Caco-2 (cell line): ENCODE measurements at regions not wholly inside any gene's neighbourhood (a gene's known extent, or its start where the extent isn't known, plus 50 kb on each side); places are given as distances from the start of the nearest gene placed in this dataset.

Source experiments
- BruUV-seq: library from RNA; stranded (reverse); fragments of 400-500 nt; replicated peaks from 2 replicates; lab custom pipeline; 2021; lab: Mats Ljungman, UMichigan
- CTCF ChIA-PET: fragments of 300-600 bp; sonication (Branson Sonifier 250); formaldehyde crosslinking; loops from one replicate; lab custom pipeline; 2022; ENCODE audit warnings: antibody characterized with exemption; lab: Charles Lee
- POLR2A ChIA-PET: fragments of 300-600 bp; sonication (Branson Sonifier 250); formaldehyde crosslinking; loops from one replicate; lab custom pipeline; 2022; ENCODE audit warnings: antibody characterized with exemption; lab: Charles Lee
- DNase-seq, 2 experiments: peaks; one replicate each; pipeline versions ENCODE4 v3.0.0 to v3.0.0-alpha.2; 2020 to 2022
- H3K27me3 ChIP-seq: replicated peaks from 2 replicates; pipeline ENCODE4 v1.6.0; 2011; ENCODE audit warnings: low read length; ENCODE audit not compliant: control insufficient read depth, insufficient read depth
- H3K36me3 ChIP-seq: 2 replicates; pipeline ENCODE4 v1.5.1; 2011; ENCODE audit warnings: low read length; ENCODE audit not compliant: control insufficient read depth, insufficient read depth
- H3K4me1 ChIP-seq: fragments of 250-450 bp; sonication (Bioruptor Pico); 2 replicates; pipeline ENCODE4 v1.5.1; 2020; ENCODE audit warnings: mild to moderate bottlenecking
- H3K4me3 ChIP-seq: 2 replicates; pipeline ENCODE4 v1.5.1; 2011; ENCODE audit warnings: low read depth, mild to moderate bottlenecking, control low read depth, low read length
- H3K9me3 ChIP-seq: fragments of 250-450 bp; sonication (Bioruptor Pico); 2 replicates; pipeline ENCODE4 v1.5.1; 2020; ENCODE audit warnings: mild to moderate bottlenecking, moderate library complexity
- H3K27ac Mint-ChIP-seq: one replicate; pipeline ENCODE4 v1.8.0; 2022; ENCODE audit warnings: mixed read lengths; ENCODE audit not compliant: unreplicated experiment
- H3K27me3 Mint-ChIP-seq: one replicate; pipeline ENCODE4 v1.8.0; 2022; ENCODE audit warnings: mixed read lengths; ENCODE audit not compliant: insufficient read depth, unreplicated experiment
- H3K36me3 Mint-ChIP-seq: one replicate; pipeline ENCODE4 v1.8.0; 2022; ENCODE audit warnings: mild to moderate bottlenecking, mixed read lengths; ENCODE audit not compliant: insufficient read depth, unreplicated experiment
- H3K4me1 Mint-ChIP-seq: one replicate; pipeline ENCODE4 v1.8.0; 2022; ENCODE audit warnings: low read depth, mixed read lengths; ENCODE audit not compliant: unreplicated experiment
- H3K4me3 Mint-ChIP-seq: one replicate; pipeline ENCODE4 v1.8.0; 2022; ENCODE audit warnings: mild to moderate bottlenecking, moderate library complexity, mixed read lengths; ENCODE audit not compliant: unreplicated experiment
- H3K9me3 Mint-ChIP-seq: one replicate; pipeline ENCODE4 v1.8.0; 2022; ENCODE audit warnings: mixed read lengths; ENCODE audit not compliant: unreplicated experiment
- intact Hi-C: fragments of 100-400 bp; cut with micrococcal nuclease; formaldehyde crosslinking; loops from one replicate; pipeline ENCODE4 v1.10.0; 2022; ENCODE audit not compliant: unreplicated experiment
- TF ChIP-seq, protein P1 (sequence below), 2 experiments: fragments of 200-600 bp in 1 of 2; IDR thresholded peaks; 1 replicate in 1 of 2; 2 replicates in 1 of 2; pipeline versions ENCODE4 v1.5.1 to v1.8.0; 2011 to 2022; ENCODE audit warnings: antibody characterized with exemption in 1 of 2, control low read depth in 1 of 2, inconsistent platforms in 1 of 2, low read depth in 1 of 2, low read length in 1 of 2, mild to moderate bottlenecking in 1 of 2, moderate library complexity in 1 of 2; ENCODE audit not compliant: insufficient read depth in 1 of 2, severe bottlenecking in 1 of 2, unreplicated experiment in 1 of 2

DNA sequence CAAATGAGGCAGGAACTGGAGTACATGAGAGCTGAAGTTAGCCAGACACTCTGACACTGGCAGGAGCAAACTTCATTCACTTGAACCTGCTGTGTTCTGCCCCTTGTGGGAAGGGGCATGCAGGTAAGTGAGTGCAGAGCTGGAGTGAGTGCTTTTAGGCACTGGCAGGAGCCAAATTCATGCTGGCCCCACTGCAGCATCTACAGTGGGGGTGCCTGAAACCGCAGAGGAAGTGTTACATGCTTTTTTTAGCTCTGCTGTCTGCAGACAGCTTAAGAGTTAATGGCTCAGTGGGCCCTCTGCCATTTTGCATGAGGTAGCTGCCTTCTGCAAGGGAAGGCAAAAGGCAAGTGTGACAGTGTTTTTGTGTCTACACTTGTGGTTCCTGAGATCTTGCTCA lies 167.9 kb upstream of the SYNCRIP start:
- peaks cover 16% of the 10 kb centered on the region for H3K9me3 Mint-ChIP-seq
- TF ChIP-seq, protein P1, sequence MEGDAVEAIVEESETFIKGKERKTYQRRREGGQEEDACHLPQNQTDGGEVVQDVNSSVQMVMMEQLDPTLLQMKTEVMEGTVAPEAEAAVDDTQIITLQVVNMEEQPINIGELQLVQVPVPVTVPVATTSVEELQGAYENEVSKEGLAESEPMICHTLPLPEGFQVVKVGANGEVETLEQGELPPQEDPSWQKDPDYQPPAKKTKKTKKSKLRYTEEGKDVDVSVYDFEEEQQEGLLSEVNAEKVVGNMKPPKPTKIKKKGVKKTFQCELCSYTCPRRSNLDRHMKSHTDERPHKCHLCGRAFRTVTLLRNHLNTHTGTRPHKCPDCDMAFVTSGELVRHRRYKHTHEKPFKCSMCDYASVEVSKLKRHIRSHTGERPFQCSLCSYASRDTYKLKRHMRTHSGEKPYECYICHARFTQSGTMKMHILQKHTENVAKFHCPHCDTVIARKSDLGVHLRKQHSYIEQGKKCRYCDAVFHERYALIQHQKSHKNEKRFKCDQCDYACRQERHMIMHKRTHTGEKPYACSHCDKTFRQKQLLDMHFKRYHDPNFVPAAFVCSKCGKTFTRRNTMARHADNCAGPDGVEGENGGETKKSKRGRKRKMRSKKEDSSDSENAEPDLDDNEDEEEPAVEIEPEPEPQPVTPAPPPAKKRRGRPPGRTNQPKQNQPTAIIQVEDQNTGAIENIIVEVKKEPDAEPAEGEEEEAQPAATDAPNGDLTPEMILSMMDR (IDR thresholded peaks at IDR 0.05; ENCODE audit: insufficient read depth in 1 of 2, low read depth in 1 of 2, low read length in 1 of 2, severe bottlenecking in 1 of 2, unreplicated experiment in 1 of 2) = no peak
- POLR2A ChIA-PET = no interaction called here
- H3K27ac Mint-ChIP-seq = no peak overlapping the region
- H3K4me1 Mint-ChIP-seq = no peaks in the 10 kb centered on the region
- Histone ChIP-seq H3K27me3 (no peaks in the 10 kb centered on the region), H3K9me3 (no peaks in the 10 kb centered on the region), H3K36me3 (no peaks in the 10 kb centered on the region), H3K4me3 (no peak overlapping the region), H3K4me1 (no peaks in the 10 kb centered on the region)
- no peak for DNase-seq
- H3K4me3 Mint-ChIP-seq = no peak overlapping the region
- no TSS peak for BruUV-seq
- H3K27me3 Mint-ChIP-seq = no peaks in the 10 kb centered on the region
- H3K36me3 Mint-ChIP-seq = no peaks in the 10 kb centered on the region
- intact Hi-C loops = no loop called here
- CTCF ChIA-PET = no interaction called here

DNA sequence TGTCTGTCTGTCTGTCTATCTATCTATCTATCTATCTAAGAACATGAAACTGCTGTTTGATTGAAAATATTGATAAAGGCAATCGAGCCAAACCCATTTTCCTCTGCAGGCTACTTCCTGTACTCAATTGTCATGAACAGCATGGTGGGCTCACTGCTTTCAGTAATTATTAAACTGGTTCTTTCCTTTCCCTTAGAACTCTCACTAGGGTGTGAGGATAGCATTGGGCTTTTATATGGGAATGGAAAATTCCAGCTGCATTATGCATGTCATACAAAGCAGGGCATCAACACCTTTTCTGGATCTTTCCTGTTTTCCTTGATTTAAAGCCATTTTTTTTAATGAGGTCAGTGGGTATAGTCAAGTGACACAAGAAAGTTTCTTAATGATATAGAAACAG lies 161.0 kb upstream of the SYNCRIP start:
- peaks cover 10% of the 10 kb centered on the region for H3K9me3 Mint-ChIP-seq
- intact Hi-C loops = no loop called here
- no peaks in the 10 kb centered on the region for H3K4me1 Mint-ChIP-seq
- no peaks in the 10 kb centered on the region for H3K27me3 Mint-ChIP-seq
- no peak for DNase-seq
- no TSS peak for BruUV-seq
- Histone ChIP-seq H3K4me3 (no peak overlapping the region), H3K9me3 (no peaks in the 10 kb centered on the region), H3K4me1 (no peaks in the 10 kb centered on the region), H3K27me3 (no peaks in the 10 kb centered on the region), H3K36me3 (no peaks in the 10 kb centered on the region)
- H3K27ac Mint-ChIP-seq = no peak overlapping the region
- TF ChIP-seq, protein P1 (IDR thresholded peaks at IDR 0.05; ENCODE audit: insufficient read depth in 1 of 2, low read depth in 1 of 2, low read length in 1 of 2, severe bottlenecking in 1 of 2, unreplicated experiment in 1 of 2) = no peak
- no peak overlapping the region for H3K4me3 Mint-ChIP-seq
- ChIA-PET POLR2A (no interaction called here), CTCF (no interaction called here)
- H3K36me3 Mint-ChIP-seq = no peaks in the 10 kb centered on the region

DNA sequence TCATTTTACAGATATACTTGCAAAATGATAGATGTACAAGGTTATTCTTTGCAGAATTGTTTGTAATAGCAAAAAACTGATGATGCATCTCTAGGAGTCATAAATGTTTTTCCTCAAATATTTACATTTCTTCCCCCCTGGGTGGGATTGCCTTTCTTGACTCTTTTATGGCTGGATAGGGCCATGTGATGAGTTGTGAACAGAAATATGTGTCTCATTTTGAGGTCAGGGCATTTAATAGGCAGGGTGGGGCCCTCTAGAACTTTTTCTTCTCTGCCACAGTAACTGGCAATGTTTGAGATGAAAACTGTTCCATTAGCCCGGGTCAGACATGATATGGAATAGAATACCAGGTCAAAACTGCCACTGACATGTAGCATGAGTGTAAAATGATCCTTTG lies 159.5 kb upstream of the SYNCRIP start:
- intact Hi-C loops = no loop called here
- H3K27ac Mint-ChIP-seq = no peak overlapping the region
- H3K36me3 ChIP-seq = no peaks in the 10 kb centered on the region
- H3K36me3 Mint-ChIP-seq = no peaks in the 10 kb centered on the region
- BruUV-seq = no TSS peak
- H3K4me3 Mint-ChIP-seq = no peak overlapping the region
- no peaks in the 10 kb centered on the region for H3K27me3 ChIP-seq
- TF ChIP-seq, protein P1 (IDR thresholded peaks at IDR 0.05; ENCODE audit: insufficient read depth in 1 of 2, low read depth in 1 of 2, low read length in 1 of 2, severe bottlenecking in 1 of 2, unreplicated experiment in 1 of 2) = no peak
- no peak overlapping the region for H3K4me3 ChIP-seq
- H3K9me3 ChIP-seq = no peaks in the 10 kb centered on the region
- no peak for DNase-seq
- no peaks in the 10 kb centered on the region for H3K4me1 Mint-ChIP-seq
- no peaks in the 10 kb centered on the region for H3K27me3 Mint-ChIP-seq
- CTCF ChIA-PET = no interaction called here
- H3K4me1 ChIP-seq = no peaks in the 10 kb centered on the region
- POLR2A ChIA-PET = no interaction called here
- H3K9me3 Mint-ChIP-seq = peaks cover 9% of the 10 kb centered on the region
